Peyer's patch (tissue), 4 donors: ENCODE measurements at regions not wholly inside any gene's neighbourhood (a gene's known extent, or its start where the extent isn't known, plus 50 kb on each side); places are given as distances from the start of the nearest gene placed in this dataset.

Experiments used
- DNase-seq, 3 donors: peaks; one replicate each; pipeline ENCODE4 v3.0.0-alpha.2; 2017 to 2019
- H3K27ac ChIP-seq, 4 donors: fragments of 200-600 bp; sonication (generic); one replicate each; pipeline ENCODE4 v1.5.1; 2016 to 2019
- H3K27me3 ChIP-seq, 2 donors: fragments of 200-600 bp; sonication (generic); one replicate each; pipeline ENCODE4 v1.5.1; 2019
- H3K36me3 ChIP-seq, 3 donors: fragments of 200-600 bp; sonication (generic); one replicate each; pipeline ENCODE4 v1.5.1; 2016 to 2019
- H3K4me1 ChIP-seq, 4 donors: fragments of 200-600 bp; sonication (generic); one replicate each; pipeline ENCODE4 v1.5.1; 2016 to 2019
- H3K4me3 ChIP-seq, 4 donors: fragments of 200-600 bp; sonication (generic); 1 replicate in 3 of 4; 2 replicates in 1 of 4; pipeline ENCODE4 v1.5.1; 2016 to 2019; ENCODE audit warnings: mild to moderate bottlenecking in 1 of 4
- H3K9me3 ChIP-seq, 4 donors: fragments of 200-600 bp; sonication (generic); one replicate each; pipeline ENCODE4 v1.5.1; 2016 to 2019; ENCODE audit warnings: mild to moderate bottlenecking in 1 of 4
- CTCF ChIP-seq, 6 experiments: fragments of 450-650 bp in 4 of 6; fragments of 200-600 bp in 2 of 6; sonication (generic) in 1 of 6; IDR thresholded peaks; one replicate each; pipeline ENCODE4 v1.5.1; 2017 to 2019; ENCODE audit warnings: antibody characterized with exemption in 6 of 6, mild to moderate bottlenecking in 3 of 6, moderate library complexity in 1 of 6
- POLR2A ChIP-seq, 2 donors: fragments of 450-650 bp; IDR thresholded peaks; one replicate each; pipeline ENCODE4 v1.5.1; 2017; ENCODE audit warnings: antibody characterized with exemption in 2 of 2, mild to moderate bottlenecking in 2 of 2, moderate library complexity in 2 of 2

GRCh38 chr1:98058676-98059075 lies 137.8 kb upstream of the DPYD start:
- Histone ChIP-seq H3K27me3 (peaks cover 0 to under 1% of the 10 kb centered on the region in 2 donors), H3K27ac (no peak overlapping the region), H3K4me3 (no peak overlapping the region), H3K4me1 (peaks cover 0 to 6% (median under 1%) of the 10 kb centered on the region in 4 donors), H3K36me3 (no peaks in the 10 kb centered on the region), H3K9me3 (no peaks in the 10 kb centered on the region)
- no peak for DNase-seq
- TF ChIP-seq POLR2A (IDR thresholded peaks at IDR 0.05) (no peak), CTCF (IDR thresholded peaks at IDR 0.05) (no peak)

GRCh38 chr1:98057236-98057910 lies 136.5 kb upstream of the DPYD start:
- TF ChIP-seq POLR2A (IDR thresholded peaks at IDR 0.05) (no peak), CTCF (IDR thresholded peaks at IDR 0.05) (no peak)
- H3K4me3 ChIP-seq: no peak overlapping the region
- H3K4me1 ChIP-seq: peaks cover 0 to 7% (median 3%) of the 10 kb centered on the region in 4 donors
- no peak for DNase-seq
- H3K36me3 ChIP-seq: no peaks in the 10 kb centered on the region
- no peaks in the 10 kb centered on the region for H3K9me3 ChIP-seq
- H3K27me3 ChIP-seq: peaks cover 0 to 5% of the 10 kb centered on the region in 2 donors
- no peak overlapping the region for H3K27ac ChIP-seq

- Histone ChIP-seq H3K27me3 (peaks cover 0 to 5% of the 10 kb centered on the region in 2 donors), H3K4me3 (no peak overlapping the region), H3K36me3 (no peaks in the 10 kb centered on the region), H3K9me3 (no peaks in the 10 kb centered on the region), H3K4me1 (peaks cover 0 to 7% (median 3%) of the 10 kb centered on the region in 4 donors), H3K27ac (no peak overlapping the region)
- TF ChIP-seq POLR2A (IDR thresholded peaks at IDR 0.05) (no peak), CTCF (IDR thresholded peaks at IDR 0.05) (no peak)
- no peak for DNase-seq
Observed at GRCh38 chr1:98056781-98057180, 135.9 kb upstream of the DPYD start.

GRCh38 chr1:98055457-98055856 lies 134.6 kb upstream of the DPYD start:
- H3K4me1 ChIP-seq: peaks cover 0 to 7% (median 3%) of the 10 kb centered on the region in 4 donors
- no peaks in the 10 kb centered on the region for H3K9me3 ChIP-seq
- TF ChIP-seq POLR2A (IDR thresholded peaks at IDR 0.05): no peak
- no peak for TF ChIP-seq CTCF (IDR thresholded peaks at IDR 0.05)
- no peak overlapping the region for H3K27ac ChIP-seq
- no peak for DNase-seq
- H3K27me3 ChIP-seq: peaks cover 0 to 5% of the 10 kb centered on the region in 2 donors
- no peak overlapping the region for H3K4me3 ChIP-seq
- no peaks in the 10 kb centered on the region for H3K36me3 ChIP-seq

GRCh38 chr1:98054786-98055185 lies 134.0 kb upstream of the DPYD start:
- Histone ChIP-seq H3K9me3 (no peaks in the 10 kb centered on the region), H3K27me3 (peaks cover 0 to 5% of the 10 kb centered on the region in 2 donors), H3K4me1 (peaks cover 0 to 7% (median 3%) of the 10 kb centered on the region in 4 donors), H3K27ac (no peak overlapping the region), H3K4me3 (no peak overlapping the region), H3K36me3 (no peaks in the 10 kb centered on the region)
- no peak for DNase-seq
- TF ChIP-seq POLR2A (IDR thresholded peaks at IDR 0.05): no peak
- no peak for TF ChIP-seq CTCF (IDR thresholded peaks at IDR 0.05)
